SK-N-SH treated with all-trans-retinoic acid at 6 μM for 48 hours (cell line): ENCODE measurements at regions not wholly inside any gene's neighbourhood (a gene's known extent, or its start where the extent isn't known, plus 50 kb on each side); places are given as distances from the start of the nearest gene placed in this dataset.

Experiments
- ATAC-seq: fragments of 200-7000 bp; cut with Tn5 transposase; 3 replicates; pipeline ENCODE4 v1.9.1; 2020; ENCODE audit warnings: mild to moderate bottlenecking, moderate library complexity
- BACH2 ChIP-seq: fragments of 250-450 bp; sonication (Bioruptor Pico); IDR thresholded peaks from 2 replicates; pipeline ENCODE4 v1.9.0; 2021; ENCODE audit warnings: mild to moderate bottlenecking, borderline replicate concordance
- CREB5 ChIP-seq: fragments of 250-450 bp; sonication (Bioruptor Pico); IDR thresholded peaks from 2 replicates; pipeline ENCODE4 v1.5.1; 2020; ENCODE audit warnings: low read depth, mild to moderate bottlenecking, moderate library complexity
- CSDC2 ChIP-seq: fragments of 250-450 bp; sonication (Bioruptor Pico); IDR thresholded peaks from 2 replicates; pipeline ENCODE4 v1.5.0; 2020; ENCODE audit warnings: mild to moderate bottlenecking, moderate library complexity
- CSRNP3 ChIP-seq: fragments of 250-450 bp; sonication (Bioruptor Pico); IDR thresholded peaks from 2 replicates; pipeline ENCODE4 v1.5.1; 2021; ENCODE audit warnings: mild to moderate bottlenecking, moderate library complexity
- ESRRG ChIP-seq: fragments of 250-450 bp; sonication (Bioruptor Pico); IDR thresholded peaks from 2 replicates; pipeline ENCODE4 v1.6.1; 2021; ENCODE audit warnings: mild to moderate bottlenecking
- GLIS3 ChIP-seq: fragments of 250-450 bp; sonication (Bioruptor Pico); IDR thresholded peaks from 2 replicates; pipeline ENCODE4 v1.5.0; 2020; ENCODE audit warnings: mild to moderate bottlenecking, moderate library complexity
- ISL1 ChIP-seq: fragments of 250-450 bp; sonication (Bioruptor Pico); IDR thresholded peaks from 2 replicates; pipeline ENCODE4 v2.1.2; 2022; ENCODE audit warnings: mild to moderate bottlenecking, moderate library complexity
- OSR1 ChIP-seq: fragments of 250-450 bp; sonication (Bioruptor Pico); IDR thresholded peaks from 2 replicates; pipeline ENCODE4 v1.8.0; 2022; ENCODE audit warnings: moderate library complexity, mild to moderate bottlenecking, inconsistent platforms
- PATZ1 ChIP-seq: fragments of 250-450 bp; sonication (Bioruptor Pico); IDR thresholded peaks from 2 replicates; pipeline ENCODE4 v1.8.0; 2020; ENCODE audit warnings: mild to moderate bottlenecking, moderate library complexity, borderline replicate concordance
- POU6F1 ChIP-seq: fragments of 250-450 bp; sonication (Bioruptor Pico); IDR thresholded peaks from 2 replicates; pipeline ENCODE4 v1.8.0; 2021; ENCODE audit warnings: low read depth, mild to moderate bottlenecking, moderate library complexity, borderline replicate concordance
- PPARA ChIP-seq: fragments of 250-450 bp; sonication (Bioruptor Pico); IDR thresholded peaks from 2 replicates; pipeline ENCODE4 v1.5.0; 2020; ENCODE audit warnings: mild to moderate bottlenecking, borderline replicate concordance
- RARB ChIP-seq: fragments of 250-450 bp; sonication (Bioruptor Pico); IDR thresholded peaks from 2 replicates; pipeline ENCODE4 v1.8.0; 2021; ENCODE audit warnings: mild to moderate bottlenecking, moderate library complexity
- TCF4 ChIP-seq: fragments of 250-450 bp; sonication (Bioruptor Pico); IDR thresholded peaks from 2 replicates; pipeline ENCODE4 v1.8.0; 2021; ENCODE audit warnings: mild to moderate bottlenecking, moderate library complexity, borderline replicate concordance
- TOX ChIP-seq: fragments of 250-450 bp; sonication (Bioruptor Pico); IDR thresholded peaks from 2 replicates; pipeline ENCODE4 v1.8.0; 2021; ENCODE audit warnings: mild to moderate bottlenecking, moderate library complexity, borderline replicate concordance
- ZFP3 ChIP-seq: fragments of 250-450 bp; sonication (Bioruptor Pico); IDR thresholded peaks from 2 replicates; pipeline ENCODE4 v1.5.0; 2020; ENCODE audit warnings: mild to moderate bottlenecking, moderate library complexity
- ZNF565 ChIP-seq: fragments of 450-650 bp; formaldehyde crosslinking; conservative IDR thresholded peaks from 2 replicates; pipeline ENCODE4 v1.5.0; 2020; ENCODE audit warnings: low read depth, mild to moderate bottlenecking, moderate library complexity
- ZNF8 ChIP-seq: fragments of 450-650 bp; formaldehyde crosslinking; IDR thresholded peaks from 2 replicates; pipeline ENCODE4 v1.5.0; 2020; ENCODE audit warnings: mild to moderate bottlenecking, moderate library complexity
- TF ChIP-seq, protein P1 (sequence below): fragments of 250-450 bp; sonication (Bioruptor Pico); IDR thresholded peaks from 2 replicates; pipeline ENCODE4 v1.5.0; 2020; ENCODE audit warnings: mild to moderate bottlenecking, moderate library complexity

DNA sequence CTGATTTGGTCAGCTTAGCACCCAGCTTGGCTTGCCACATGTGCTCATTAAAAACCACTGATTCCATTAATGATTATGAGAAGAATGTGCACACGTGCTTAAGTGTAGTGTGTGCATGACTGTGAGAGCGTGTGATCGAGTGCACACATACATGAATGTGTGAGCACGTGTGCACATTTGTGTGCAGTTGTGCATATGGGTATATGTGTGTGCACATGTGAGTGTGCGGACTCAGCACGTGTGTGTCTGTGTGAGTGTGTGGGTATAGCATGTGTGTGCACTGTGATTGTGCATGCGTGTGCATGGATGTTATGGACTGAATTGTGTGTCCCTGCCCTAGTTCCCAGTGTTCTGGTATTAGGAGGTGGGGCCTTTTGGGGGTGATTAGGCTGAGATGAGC lies 202.1 kb upstream of the ZNF536 start:
- TF ChIP-seq ZNF565 (CRISPR knock-in tag), result no peak
- no peak for TF ChIP-seq OSR1 (CRISPR knock-in tag)
- no peak for TF ChIP-seq POU6F1 (CRISPR knock-in tag)
- TF ChIP-seq BACH2 (CRISPR knock-in tag), result no peak
- no peak for TF ChIP-seq PATZ1 (CRISPR knock-in tag)
- no peak for TF ChIP-seq CREB5
- no peak for TF ChIP-seq TOX (CRISPR knock-in tag)
- TF ChIP-seq TCF4 (CRISPR knock-in tag), result no peak
- no peak for TF ChIP-seq ESRRG (CRISPR knock-in tag)
- no peak for TF ChIP-seq ISL1 (CRISPR knock-in tag)
- TF ChIP-seq PPARA (CRISPR knock-in tag), result no peak
- TF ChIP-seq ZFP3 (CRISPR knock-in tag), result no peak
- ATAC-seq, result no peak

DNA sequence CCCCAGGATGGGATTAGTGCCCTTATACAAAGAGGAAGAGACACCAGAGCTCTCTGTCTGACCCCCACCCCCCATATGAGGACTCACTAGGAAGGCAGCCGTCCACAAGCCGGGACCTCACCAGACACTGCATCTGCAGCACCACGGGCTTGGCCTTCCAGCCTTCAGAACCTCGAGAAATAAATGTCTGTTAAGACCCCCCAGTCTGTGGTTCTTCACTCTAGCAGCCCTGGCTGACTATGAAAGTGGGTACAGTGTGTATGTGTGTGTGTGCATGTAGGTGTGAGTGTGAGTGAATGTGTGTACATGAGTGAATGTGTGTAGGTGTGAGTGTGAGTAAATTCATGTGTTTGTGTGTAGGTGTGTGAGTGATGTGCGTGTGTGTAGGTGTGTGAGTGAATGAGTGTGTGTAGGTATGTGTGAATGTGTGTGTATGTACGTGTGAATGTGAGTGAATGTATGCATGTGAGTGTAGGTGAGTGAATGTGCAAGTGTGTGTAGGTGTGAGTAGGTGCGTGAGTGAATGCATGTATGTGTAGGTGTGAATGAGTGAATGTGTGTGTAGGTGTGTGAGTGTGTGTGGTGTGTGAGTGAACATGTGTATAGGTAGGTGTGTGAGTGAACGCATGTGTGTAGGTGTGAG lies 201.6 kb upstream of the ZNF536 start:
- no peak for ATAC-seq

GRCh38 chr19:30171138-30171635 lies 201.0 kb upstream of the ZNF536 start:
- no peak for ATAC-seq
- TF ChIP-seq CSRNP3, result no peak
- TF ChIP-seq, protein P1, sequence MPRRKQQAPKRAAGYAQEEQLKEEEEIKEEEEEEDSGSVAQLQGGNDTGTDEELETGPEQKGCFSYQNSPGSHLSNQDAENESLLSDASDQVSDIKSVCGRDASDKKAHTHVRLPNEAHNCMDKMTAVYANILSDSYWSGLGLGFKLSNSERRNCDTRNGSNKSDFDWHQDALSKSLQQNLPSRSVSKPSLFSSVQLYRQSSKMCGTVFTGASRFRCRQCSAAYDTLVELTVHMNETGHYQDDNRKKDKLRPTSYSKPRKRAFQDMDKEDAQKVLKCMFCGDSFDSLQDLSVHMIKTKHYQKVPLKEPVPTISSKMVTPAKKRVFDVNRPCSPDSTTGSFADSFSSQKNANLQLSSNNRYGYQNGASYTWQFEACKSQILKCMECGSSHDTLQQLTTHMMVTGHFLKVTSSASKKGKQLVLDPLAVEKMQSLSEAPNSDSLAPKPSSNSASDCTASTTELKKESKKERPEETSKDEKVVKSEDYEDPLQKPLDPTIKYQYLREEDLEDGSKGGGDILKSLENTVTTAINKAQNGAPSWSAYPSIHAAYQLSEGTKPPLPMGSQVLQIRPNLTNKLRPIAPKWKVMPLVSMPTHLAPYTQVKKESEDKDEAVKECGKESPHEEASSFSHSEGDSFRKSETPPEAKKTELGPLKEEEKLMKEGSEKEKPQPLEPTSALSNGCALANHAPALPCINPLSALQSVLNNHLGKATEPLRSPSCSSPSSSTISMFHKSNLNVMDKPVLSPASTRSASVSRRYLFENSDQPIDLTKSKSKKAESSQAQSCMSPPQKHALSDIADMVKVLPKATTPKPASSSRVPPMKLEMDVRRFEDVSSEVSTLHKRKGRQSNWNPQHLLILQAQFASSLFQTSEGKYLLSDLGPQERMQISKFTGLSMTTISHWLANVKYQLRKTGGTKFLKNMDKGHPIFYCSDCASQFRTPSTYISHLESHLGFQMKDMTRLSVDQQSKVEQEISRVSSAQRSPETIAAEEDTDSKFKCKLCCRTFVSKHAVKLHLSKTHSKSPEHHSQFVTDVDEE (CRISPR knock-in tag), result no peak
- TF ChIP-seq CREB5, result no peak
- no peak for TF ChIP-seq ZNF8 (CRISPR knock-in tag)
- no peak for TF ChIP-seq GLIS3 (CRISPR knock-in tag)
- no peak for TF ChIP-seq CSDC2 (CRISPR knock-in tag)
- no peak for TF ChIP-seq PPARA (CRISPR knock-in tag)
- TF ChIP-seq ZFP3 (CRISPR knock-in tag), result no peak

More for the DNA sequence above, 201.6 kb upstream of the ZNF536 start:
- TF ChIP-seq TCF4 (CRISPR knock-in tag), result no peak
- TF ChIP-seq GLIS3 (CRISPR knock-in tag), result no peak
- TF ChIP-seq RARB (CRISPR knock-in tag), result no peak
- TF ChIP-seq CSRNP3, result no peak
- TF ChIP-seq ISL1 (CRISPR knock-in tag), result no peak
- TF ChIP-seq CREB5, result no peak
